ENCODE measurements at regions not wholly inside any gene's neighbourhood (a gene's known extent, or its start where the extent isn't known, plus 50 kb on each side); places are given as distances from the start of the nearest gene placed in this dataset.

GRCh38 chr4:173891072-173891471 is 361.0 kb upstream of the HAND2 start:
- no peak for ATAC-seq (ENCODE audit: low read depth)
- POLR2A ChIA-PET = no interaction called here
- no peak overlapping the region for H3K4me3 Mint-ChIP-seq

GRCh38 chr4:173883821-173884220 is 353.8 kb upstream of the HAND2 start:
- H3K4me1 Mint-ChIP-seq = no peaks in the 10 kb centered on the region
- POLR2A ChIA-PET = no interaction called here
- no peak for DNase-seq
- H3K27ac Mint-ChIP-seq = no peak overlapping the region
- H3K27me3 Mint-ChIP-seq = no peaks in the 10 kb centered on the region
- peaks cover 2% of the 10 kb centered on the region for H3K9me3 Mint-ChIP-seq
- ATAC-seq (ENCODE audit: low read depth) = no peak
- no peak overlapping the region for H3K4me3 Mint-ChIP-seq
- H3K36me3 Mint-ChIP-seq = no peaks in the 10 kb centered on the region

More at GRCh38 chr4:173891072-173891471, 361.0 kb upstream of the HAND2 start:
- DNase-seq = no peak
- no peaks in the 10 kb centered on the region for H3K36me3 Mint-ChIP-seq
- peaks cover 4% of the 10 kb centered on the region for H3K9me3 Mint-ChIP-seq
- no peak overlapping the region for H3K27ac Mint-ChIP-seq
- H3K27me3 Mint-ChIP-seq = no peaks in the 10 kb centered on the region
- no peaks in the 10 kb centered on the region for H3K4me1 Mint-ChIP-seq

GRCh38 chr4:173880897-173881296 is 350.9 kb upstream of the HAND2 start:
- Mint-ChIP-seq H3K27me3 (no peaks in the 10 kb centered on the region), H3K4me3 (no peak overlapping the region), H3K4me1 (no peaks in the 10 kb centered on the region), H3K27ac (no peak overlapping the region), H3K36me3 (no peaks in the 10 kb centered on the region), H3K9me3 (no peaks in the 10 kb centered on the region)
- DNase-seq (no peak), ATAC-seq (ENCODE audit: low read depth) (no peak)
- POLR2A ChIA-PET = no interaction called here

GRCh38 chr4:173879509-173879908 is 349.5 kb upstream of the HAND2 start:
- H3K9me3 Mint-ChIP-seq = no peaks in the 10 kb centered on the region
- H3K4me3 Mint-ChIP-seq = no peak overlapping the region
- POLR2A ChIA-PET = no interaction called here
- DNase-seq (no peak), ATAC-seq (ENCODE audit: low read depth) (no peak)
- H3K36me3 Mint-ChIP-seq = no peaks in the 10 kb centered on the region
- H3K27me3 Mint-ChIP-seq = no peaks in the 10 kb centered on the region
- no peaks in the 10 kb centered on the region for H3K4me1 Mint-ChIP-seq
- H3K27ac Mint-ChIP-seq = no peak overlapping the region

GRCh38 chr4:173878701-173879100 is 348.7 kb upstream of the HAND2 start:
- H3K27ac Mint-ChIP-seq = no peak overlapping the region
- H3K36me3 Mint-ChIP-seq = no peaks in the 10 kb centered on the region
- no peaks in the 10 kb centered on the region for H3K27me3 Mint-ChIP-seq
- no peak overlapping the region for H3K4me3 Mint-ChIP-seq
- ATAC-seq (ENCODE audit: low read depth) (no peak), DNase-seq (no peak)
- no peaks in the 10 kb centered on the region for H3K9me3 Mint-ChIP-seq
- no peaks in the 10 kb centered on the region for H3K4me1 Mint-ChIP-seq
- POLR2A ChIA-PET = no interaction called here

GRCh38 chr4:173871643-173872042 is 341.6 kb upstream of the HAND2 start:
- H3K27ac Mint-ChIP-seq = no peak overlapping the region
- peaks cover 2% of the 10 kb centered on the region for H3K9me3 Mint-ChIP-seq
- no peak for ATAC-seq (ENCODE audit: low read depth)
- no peaks in the 10 kb centered on the region for H3K4me1 Mint-ChIP-seq
- DNase-seq = no peak
- no peak overlapping the region for H3K4me3 Mint-ChIP-seq
- no peaks in the 10 kb centered on the region for H3K27me3 Mint-ChIP-seq
- POLR2A ChIA-PET = no interaction called here
- no peaks in the 10 kb centered on the region for H3K36me3 Mint-ChIP-seq

GRCh38 chr4:173866322-173867026 is 336.4 kb upstream of the HAND2 start:
- ATAC-seq (ENCODE audit: low read depth) (no peak), DNase-seq (no peak)
- H3K4me1 Mint-ChIP-seq = no peaks in the 10 kb centered on the region
- H3K27me3 Mint-ChIP-seq = no peaks in the 10 kb centered on the region
- POLR2A ChIA-PET = no interaction called here
- H3K4me3 Mint-ChIP-seq = no peak overlapping the region
- no peaks in the 10 kb centered on the region for H3K36me3 Mint-ChIP-seq
- H3K27ac Mint-ChIP-seq = no peak overlapping the region
- peaks cover 5% of the 10 kb centered on the region for H3K9me3 Mint-ChIP-seq

- Mint-ChIP-seq H3K4me1 (no peaks in the 10 kb centered on the region), H3K36me3 (no peaks in the 10 kb centered on the region), H3K27ac (no peak overlapping the region), H3K4me3 (no peak overlapping the region), H3K9me3 (peaks cover 6% of the 10 kb centered on the region), H3K27me3 (no peaks in the 10 kb centered on the region)
- DNase-seq (no peak), ATAC-seq (ENCODE audit: low read depth) (no peak)
- POLR2A ChIA-PET = no interaction called here
Measured at GRCh38 chr4:173862754-173863153, 332.7 kb upstream of the HAND2 start.

GRCh38 chr4:173860094-173860493 is 330.1 kb upstream of the HAND2 start:
- ATAC-seq (ENCODE audit: low read depth) = no peak
- POLR2A ChIA-PET = no interaction called here
- H3K36me3 Mint-ChIP-seq = no peaks in the 10 kb centered on the region
- peaks cover 6% of the 10 kb centered on the region for H3K9me3 Mint-ChIP-seq
- H3K4me3 Mint-ChIP-seq = no peak overlapping the region
- no peaks in the 10 kb centered on the region for H3K4me1 Mint-ChIP-seq
- H3K27me3 Mint-ChIP-seq = no peaks in the 10 kb centered on the region
- no peak overlapping the region for H3K27ac Mint-ChIP-seq
- DNase-seq = no peak

- POLR2A ChIA-PET = no interaction called here
- Mint-ChIP-seq H3K4me1 (no peaks in the 10 kb centered on the region), H3K27me3 (no peaks in the 10 kb centered on the region), H3K4me3 (no peak overlapping the region), H3K9me3 (peaks cover 3% of the 10 kb centered on the region), H3K27ac (no peak overlapping the region), H3K36me3 (no peaks in the 10 kb centered on the region)
- DNase-seq (no peak), ATAC-seq (ENCODE audit: low read depth) (no peak)
Measured at GRCh38 chr4:173859091-173859713, 329.2 kb upstream of the HAND2 start.

- Mint-ChIP-seq H3K4me3 (no peak overlapping the region), H3K27me3 (no peaks in the 10 kb centered on the region), H3K27ac (no peak overlapping the region), H3K4me1 (no peaks in the 10 kb centered on the region), H3K9me3 (peaks cover 3% of the 10 kb centered on the region), H3K36me3 (no peaks in the 10 kb centered on the region)
- ATAC-seq (ENCODE audit: low read depth) = no peak
- no peak for DNase-seq
- POLR2A ChIA-PET = no interaction called here
Measured at GRCh38 chr4:173858471-173858870, 328.4 kb upstream of the HAND2 start.

GRCh38 chr4:173857828-173858227 is 327.8 kb upstream of the HAND2 start:
- POLR2A ChIA-PET = no interaction called here
- H3K4me3 Mint-ChIP-seq = no peak overlapping the region
- H3K27ac Mint-ChIP-seq = no peak overlapping the region
- H3K27me3 Mint-ChIP-seq = no peaks in the 10 kb centered on the region
- DNase-seq = no peak
- H3K9me3 Mint-ChIP-seq = peaks cover 3% of the 10 kb centered on the region
- no peak for ATAC-seq (ENCODE audit: low read depth)
- H3K36me3 Mint-ChIP-seq = no peaks in the 10 kb centered on the region
- no peaks in the 10 kb centered on the region for H3K4me1 Mint-ChIP-seq

GRCh38 chr4:173855015-173855414 is 325.0 kb upstream of the HAND2 start:
- ATAC-seq (ENCODE audit: low read depth) = no peak
- Mint-ChIP-seq H3K4me3 (no peak overlapping the region), H3K36me3 (no peaks in the 10 kb centered on the region), H3K4me1 (no peaks in the 10 kb centered on the region), H3K27me3 (no peaks in the 10 kb centered on the region), H3K9me3 (peaks cover under 1% of the 10 kb centered on the region), H3K27ac (no peak overlapping the region)
- no peak for DNase-seq
- POLR2A ChIA-PET = no interaction called here

- Mint-ChIP-seq H3K27me3 (no peaks in the 10 kb centered on the region), H3K27ac (no peak overlapping the region), H3K36me3 (no peaks in the 10 kb centered on the region), H3K4me1 (no peaks in the 10 kb centered on the region), H3K4me3 (no peak overlapping the region), H3K9me3 (no peaks in the 10 kb centered on the region)
- DNase-seq (no peak), ATAC-seq (ENCODE audit: low read depth) (no peak)
- POLR2A ChIA-PET = no interaction called here
Measured at GRCh38 chr4:173852775-173853174, 322.7 kb upstream of the HAND2 start.
